HEK293 (cell line): ENCODE measurements at regions not wholly inside any gene's neighbourhood (a gene's known extent, or its start where the extent isn't known, plus 50 kb on each side); places are given as distances from the start of the nearest gene placed in this dataset.

Experiments
- PRDM10 ChIP-seq: fragments of 450-650 bp; formaldehyde crosslinking; IDR thresholded peaks from 2 replicates; pipeline ENCODE4 v1.5.1; 2016; ENCODE audit warnings: missing biosample characterization, missing genetic modification characterization
- SCRT2 ChIP-seq: fragments of 450-650 bp; formaldehyde crosslinking; IDR thresholded peaks from 2 replicates; pipeline ENCODE4 v1.5.1; 2016; ENCODE audit warnings: missing biosample characterization, missing genetic modification characterization
- ZBTB8A ChIP-seq: fragments of 450-650 bp; formaldehyde crosslinking; IDR thresholded peaks from 2 replicates; pipeline ENCODE4 v1.5.1; 2016; ENCODE audit warnings: missing biosample characterization, missing genetic modification characterization
- ZNF639 ChIP-seq: fragments of 450-650 bp; formaldehyde crosslinking; IDR thresholded peaks from 2 replicates; pipeline ENCODE4 v1.5.1; 2016; ENCODE audit warnings: missing biosample characterization, missing genetic modification characterization
- TF ChIP-seq, protein P1 (sequence below): fragments of 450-650 bp; formaldehyde crosslinking; IDR thresholded peaks from 2 replicates; pipeline ENCODE4 v1.5.1; 2016; ENCODE audit warnings: missing biosample characterization, missing genetic modification characterization
- TF ChIP-seq, protein P2 (sequence below): fragments of 450-650 bp; IDR thresholded peaks from 2 replicates; pipeline ENCODE4 v1.5.1; 2018; ENCODE audit warnings: missing biosample characterization, mild to moderate bottlenecking, missing genetic modification characterization

GRCh38 chr4:66804979-66805378 is 740.3 kb downstream of the CENPC start:
- TF ChIP-seq PRDM10 (tag by site-specific recombination) (no peak), ZNF639 (tag by site-specific recombination) (no peak), SCRT2 (tag by site-specific recombination) (no peak), ZBTB8A (no peak)
- TF ChIP-seq, protein P1, sequence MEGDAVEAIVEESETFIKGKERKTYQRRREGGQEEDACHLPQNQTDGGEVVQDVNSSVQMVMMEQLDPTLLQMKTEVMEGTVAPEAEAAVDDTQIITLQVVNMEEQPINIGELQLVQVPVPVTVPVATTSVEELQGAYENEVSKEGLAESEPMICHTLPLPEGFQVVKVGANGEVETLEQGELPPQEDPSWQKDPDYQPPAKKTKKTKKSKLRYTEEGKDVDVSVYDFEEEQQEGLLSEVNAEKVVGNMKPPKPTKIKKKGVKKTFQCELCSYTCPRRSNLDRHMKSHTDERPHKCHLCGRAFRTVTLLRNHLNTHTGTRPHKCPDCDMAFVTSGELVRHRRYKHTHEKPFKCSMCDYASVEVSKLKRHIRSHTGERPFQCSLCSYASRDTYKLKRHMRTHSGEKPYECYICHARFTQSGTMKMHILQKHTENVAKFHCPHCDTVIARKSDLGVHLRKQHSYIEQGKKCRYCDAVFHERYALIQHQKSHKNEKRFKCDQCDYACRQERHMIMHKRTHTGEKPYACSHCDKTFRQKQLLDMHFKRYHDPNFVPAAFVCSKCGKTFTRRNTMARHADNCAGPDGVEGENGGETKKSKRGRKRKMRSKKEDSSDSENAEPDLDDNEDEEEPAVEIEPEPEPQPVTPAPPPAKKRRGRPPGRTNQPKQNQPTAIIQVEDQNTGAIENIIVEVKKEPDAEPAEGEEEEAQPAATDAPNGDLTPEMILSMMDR (tag by site-specific recombination): no peak
- TF ChIP-seq, protein P2, sequence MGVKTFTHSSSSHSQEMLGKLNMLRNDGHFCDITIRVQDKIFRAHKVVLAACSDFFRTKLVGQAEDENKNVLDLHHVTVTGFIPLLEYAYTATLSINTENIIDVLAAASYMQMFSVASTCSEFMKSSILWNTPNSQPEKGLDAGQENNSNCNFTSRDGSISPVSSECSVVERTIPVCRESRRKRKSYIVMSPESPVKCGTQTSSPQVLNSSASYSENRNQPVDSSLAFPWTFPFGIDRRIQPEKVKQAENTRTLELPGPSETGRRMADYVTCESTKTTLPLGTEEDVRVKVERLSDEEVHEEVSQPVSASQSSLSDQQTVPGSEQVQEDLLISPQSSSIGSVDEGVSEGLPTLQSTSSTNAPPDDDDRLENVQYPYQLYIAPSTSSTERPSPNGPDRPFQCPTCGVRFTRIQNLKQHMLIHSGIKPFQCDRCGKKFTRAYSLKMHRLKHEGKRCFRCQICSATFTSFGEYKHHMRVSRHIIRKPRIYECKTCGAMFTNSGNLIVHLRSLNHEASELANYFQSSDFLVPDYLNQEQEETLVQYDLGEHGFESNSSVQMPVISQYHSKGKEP (tag by site-specific recombination): no peak
